ENCODE measurements at regions not wholly inside any gene's neighbourhood (a gene's known extent, or its start where the extent isn't known, plus 50 kb on each side); places are given as distances from the start of the nearest gene placed in this dataset.

- no peak overlapping the region for H2AFZ ChIP-seq (replicated peaks; ENCODE audit: low read length, poor library complexity)
- no TSS peak for BruUV-seq (replicated peaks)
- H3K36me3 ChIP-seq (ENCODE audit: control insufficient read depth, insufficient read depth, low read length), result no peaks in the 10 kb centered on the region
- H3K27me3 ChIP-seq (ENCODE audit: control insufficient read depth, insufficient read depth, low read length), result no peaks in the 10 kb centered on the region; the same call in 1 of the 2 replicates
- H3K4me1 ChIP-seq (ENCODE audit: control insufficient read depth, insufficient read depth, low read length), result no peaks in the 10 kb centered on the region; the same call in 1 of the 2 replicates
- H2AK9ac ChIP-seq (replicated peaks; ENCODE audit: low read depth, low read length, poor library complexity), result no peak overlapping the region
- H3K79me1 ChIP-seq (ENCODE audit: low read depth in 1 of 2, low read length in 2 of 2), result no peaks in the 10 kb centered on the region
- H4K5ac ChIP-seq (ENCODE audit: low read depth, low read length), result no peak overlapping the region
- H3K56ac ChIP-seq (ENCODE audit: extremely low read depth, insufficient read depth, low read length), result no peak overlapping the region
- no peak overlapping the region for H2BK15ac ChIP-seq (ENCODE audit: low read depth, low read length)
- H3K27ac ChIP-seq (ENCODE audit: insufficient read depth, low read length), result no peak overlapping the region
- no peak overlapping the region for H3K14ac ChIP-seq (replicated peaks; ENCODE audit: low read depth, low read length)
- no peak overlapping the region for H3K23ac ChIP-seq (ENCODE audit: low read depth, low read length)
- H3K9me1 ChIP-seq (ENCODE audit: insufficient read depth, low read length), result no peaks in the 10 kb centered on the region
- no peaks in the 10 kb centered on the region for H3K9me3 ChIP-seq (ENCODE audit: control insufficient read depth, insufficient read depth, low read length)
- intact Hi-C loops (cut with micrococcal nuclease), result no loop called here
- ChIA-PET POLR2A (ENCODE audit: unreplicated experiment) (no interaction called here), CTCF (no interaction called here)
- no peak overlapping the region for H3K4ac ChIP-seq (ENCODE audit: low read depth, low read length)
- no peak overlapping the region for H3K4me3 ChIP-seq (ENCODE audit: insufficient read depth, low read depth, low read length)
- dilution Hi-C loops (cut with HindIII; ENCODE audit: low sequenced_read_pairs, unreplicated experiment), result no loop called here
- H4K20me1 ChIP-seq (ENCODE audit: insufficient read depth, low read length), result no peaks in the 10 kb centered on the region
- DNase-seq, result no peak
- 83% methylated on average over 1 of the region's 1 CpG; no CpG with 5 or more reads in 1 of the 2 experiments for WGBS, 2 experiments (ENCODE audit: extremely low coverage in 2 of 2, insufficient read length in 1 of 2)
- no peak overlapping the region for H4K91ac ChIP-seq (ENCODE audit: insufficient read depth, low read depth, low read length)
- TF ChIP-seq CEBPB (IDR thresholded peaks at IDR 0.05; ENCODE audit: low read depth, low read length) (no peak), MAFK (IDR thresholded peaks at IDR 0.05; ENCODE audit: low read depth, low read length) (no peak), RCOR1 (IDR thresholded peaks at IDR 0.05; ENCODE audit: insufficient replicate concordance, low read length) (no peak), RAD21 (IDR thresholded peaks at IDR 0.05; ENCODE audit: low read length) (no peak), MXI1 (IDR thresholded peaks at IDR 0.05; ENCODE audit: borderline replicate concordance, low read depth, low read length) (no peak), RFX5 (IDR thresholded peaks at IDR 0.05; ENCODE audit: low read depth, low read length) (no peak), SMC3 (IDR thresholded peaks at IDR 0.05; ENCODE audit: low read depth, low read length) (no peak), FOS (IDR thresholded peaks at IDR 0.05; ENCODE audit: low read depth, low read length) (no peak), CTCF (conservative IDR thresholded peaks at IDR 0.05; ENCODE audit: low read depth, low read length) (no peak), NFE2L2 (IDR thresholded peaks at IDR 0.05; ENCODE audit: low read depth, low read length) (no peak), USF2 (IDR thresholded peaks at IDR 0.05; ENCODE audit: low read depth, low read length) (no peak), BHLHE40 (IDR thresholded peaks at IDR 0.05; ENCODE audit: low read depth, low read length) (no peak), MAZ (IDR thresholded peaks at IDR 0.05; ENCODE audit: borderline replicate concordance, low read depth, low read length) (no peak), ELK1 (IDR thresholded peaks at IDR 0.05; ENCODE audit: borderline replicate concordance, low read depth, low read length) (no peak)
- H2BK20ac ChIP-seq (ENCODE audit: low read depth, low read length), result no peak overlapping the region
- no peak overlapping the region for H3K18ac ChIP-seq (ENCODE audit: low read depth, low read length)
- ATAC-seq (ENCODE audit: low read depth), result no peak
- H2BK120ac ChIP-seq (ENCODE audit: low read depth, low read length), result no peak overlapping the region
- no peak overlapping the region for H4K8ac ChIP-seq (ENCODE audit: low read depth in 2 of 2, low read length in 2 of 2)
- in situ Hi-C loops (cut with MboI; ENCODE audit: low sequenced_read_pairs), result no loop called here
- no peak overlapping the region for H3K9ac ChIP-seq (ENCODE audit: low read depth, low read length)
- H3K4me2 ChIP-seq (ENCODE audit: low read depth, low read length), result no peak overlapping the region
- no peak overlapping the region for H2BK5ac ChIP-seq (ENCODE audit: low read depth, low read length, poor library complexity, severe bottlenecking)
- H2AK5ac ChIP-seq (ENCODE audit: low read depth, low read length), result no peak overlapping the region
Measured at GRCh38 chr18:10315522-10315921, 138.9 kb upstream of the APCDD1 start.

Measured in IMR-90 (cell line).